IMR-90 (cell line): ENCODE measurements at regions not wholly inside any gene's neighbourhood (a gene's known extent, or its start where the extent isn't known, plus 50 kb on each side); places are given as distances from the start of the nearest gene placed in this dataset.

ENCODE experiments used
- ATAC-seq: fragments of 200-7000 bp; cut with Tn5 transposase; 2 replicates; pipeline ENCODE4 v1.9.1; 2020; ENCODE audit warnings: low read depth, mild to moderate bottlenecking, moderate library complexity
- BruUV-seq: library from RNA; stranded (reverse); fragments of 400-500 nt; replicated peaks from 2 replicates; lab custom pipeline; 2021; lab: Mats Ljungman, UMichigan
- CTCF ChIA-PET: fragments of 300-600 bp; formaldehyde crosslinking; extraction: SDS; loops from one replicate; lab custom pipeline; 2021; ENCODE audit warnings: antibody characterized with exemption; lab: Yijun Ruan, JAX
- POLR2A ChIA-PET: fragments of 300-600 bp; sonication (Branson Sonifier 250); formaldehyde crosslinking; loops from one replicate; lab custom pipeline; 2022; ENCODE audit warnings: antibody characterized with exemption; ENCODE audit not compliant: unreplicated experiment; lab: Charles Lee
- DNase-seq: peaks from one replicate; pipeline ENCODE4 v3.0.0; 2013
- H2AFZ ChIP-seq: replicated peaks from 2 replicates; pipeline ENCODE3; 2013; ENCODE audit warnings: low read length, mild to moderate bottlenecking; ENCODE audit not compliant: poor library complexity
- H2AK5ac ChIP-seq: 2 replicates; pipeline ENCODE4 v1.6.1; 2013; ENCODE audit warnings: low read depth, low read length, inconsistent platforms
- H2AK9ac ChIP-seq: replicated peaks from 2 replicates; pipeline ENCODE3; 2013; ENCODE audit warnings: mild to moderate bottlenecking, low read depth, low read length, moderate library complexity; ENCODE audit not compliant: poor library complexity
- H2BK120ac ChIP-seq: 2 replicates; pipeline ENCODE4 v1.6.1; 2013; ENCODE audit warnings: low read depth, low read length, inconsistent platforms
- H2BK15ac ChIP-seq: 3 replicates; pipeline ENCODE4 v1.6.1; 2013; ENCODE audit warnings: low read depth, low read length, inconsistent platforms
- H2BK20ac ChIP-seq: 2 replicates; pipeline ENCODE4 v1.6.1; 2013; ENCODE audit warnings: low read depth, mild to moderate bottlenecking, inconsistent platforms, low read length, moderate library complexity
- H2BK5ac ChIP-seq: 2 replicates; pipeline ENCODE4 v1.6.1; 2013; ENCODE audit warnings: mild to moderate bottlenecking, low read depth, low read length, inconsistent platforms; ENCODE audit not compliant: poor library complexity, severe bottlenecking
- H3K14ac ChIP-seq: replicated peaks from 2 replicates; pipeline ENCODE4 v1.6.1; 2013; ENCODE audit warnings: low read depth, low read length, inconsistent platforms
- H3K18ac ChIP-seq: 2 replicates; pipeline ENCODE4 v1.6.1; 2013; ENCODE audit warnings: low read depth, low read length, control low read depth
- H3K23ac ChIP-seq: 2 replicates; pipeline ENCODE4 v1.6.1; 2013; ENCODE audit warnings: low read depth, low read length, inconsistent platforms
- H3K27ac ChIP-seq: 2 replicates; pipeline ENCODE4 v1.5.1; 2013; ENCODE audit warnings: mild to moderate bottlenecking, control low read depth, low read length; ENCODE audit not compliant: insufficient read depth
- H3K27me3 ChIP-seq: 2 replicates; pipeline ENCODE4 v1.6.1; 2013; ENCODE audit warnings: low read length; ENCODE audit not compliant: control insufficient read depth, insufficient read depth
- H3K36me3 ChIP-seq: 2 replicates; pipeline ENCODE4 v1.6.1; 2013; ENCODE audit warnings: low read length, mixed read lengths; ENCODE audit not compliant: control insufficient read depth, insufficient read depth
- H3K4ac ChIP-seq: 2 replicates; pipeline ENCODE4 v1.6.1; 2013; ENCODE audit warnings: low read depth, low read length, inconsistent platforms
- H3K4me1 ChIP-seq: 2 replicates; pipeline ENCODE4 v1.6.1; 2013; ENCODE audit warnings: low read length, mixed read lengths; ENCODE audit not compliant: control insufficient read depth, insufficient read depth
- H3K4me2 ChIP-seq: 2 replicates; pipeline ENCODE4 v1.6.1; 2013; ENCODE audit warnings: low read depth, mild to moderate bottlenecking, control low read depth, low read length, moderate library complexity
- H3K4me3 ChIP-seq: 2 replicates; pipeline ENCODE4 v1.5.1; 2013; ENCODE audit warnings: low read depth, mild to moderate bottlenecking, control low read depth, low read length, moderate library complexity; ENCODE audit not compliant: insufficient read depth
- H3K56ac ChIP-seq: 2 replicates; pipeline ENCODE4 v1.6.1; 2013; ENCODE audit warnings: low read length, inconsistent platforms; ENCODE audit not compliant: insufficient read depth; ENCODE audit errors: extremely low read depth
- H3K79me1 ChIP-seq, 2 experiments: 2 replicates each; pipeline ENCODE4 v1.6.1; 2013; ENCODE audit warnings: low read length in 2 of 2, inconsistent platforms in 1 of 2, low read depth in 1 of 2
- H3K9ac ChIP-seq: 2 replicates; pipeline ENCODE4 v1.6.1; 2013; ENCODE audit warnings: low read depth, low read length, control low read depth
- H3K9me1 ChIP-seq: 2 replicates; pipeline ENCODE4 v1.6.1; 2013; ENCODE audit warnings: low read length, inconsistent platforms; ENCODE audit not compliant: insufficient read depth
- H3K9me3 ChIP-seq: 2 replicates; pipeline ENCODE4 v1.6.1; 2013; ENCODE audit warnings: low read length; ENCODE audit not compliant: control insufficient read depth, insufficient read depth
- H4K20me1 ChIP-seq: 2 replicates; pipeline ENCODE4 v1.6.1; 2013; ENCODE audit warnings: low read length, inconsistent platforms; ENCODE audit not compliant: insufficient read depth
- H4K5ac ChIP-seq: 2 replicates; pipeline ENCODE4 v1.6.1; 2013; ENCODE audit warnings: mild to moderate bottlenecking, low read depth, low read length, control low read depth
- H4K8ac ChIP-seq, 2 experiments: 2 replicates each; pipeline ENCODE4 v1.6.1; 2013; ENCODE audit warnings: low read depth in 2 of 2, low read length in 2 of 2, control low read depth in 1 of 2, inconsistent platforms in 1 of 2
- H4K91ac ChIP-seq: 2 replicates; pipeline ENCODE4 v1.6.1; 2013; ENCODE audit warnings: low read depth, low read length, inconsistent platforms; ENCODE audit not compliant: insufficient read depth
- BHLHE40 ChIP-seq: fragments of 150-350 bp; IDR thresholded peaks from 2 replicates; pipeline ENCODE4 v1.6.1; 2016; ENCODE audit warnings: mild to moderate bottlenecking, low read depth, low read length
- CEBPB ChIP-seq: IDR thresholded peaks from 2 replicates; pipeline ENCODE4 v1.6.1; 2012; ENCODE audit warnings: low read depth, low read length, improper control_type of control experiment
- CHD1 ChIP-seq: IDR thresholded peaks from 2 replicates; pipeline ENCODE4 v1.6.1; 2012; ENCODE audit warnings: low read depth, low read length, improper control_type of control experiment
- MAFK ChIP-seq: IDR thresholded peaks from 2 replicates; pipeline ENCODE4 v1.6.1; 2012; ENCODE audit warnings: low read depth, low read length, improper control_type of control experiment
- MAZ ChIP-seq: IDR thresholded peaks from 2 replicates; pipeline ENCODE4 v1.6.1; 2012; ENCODE audit warnings: low read depth, mild to moderate bottlenecking, low read length, improper control_type of control experiment, moderate library complexity, borderline replicate concordance
- MXI1 ChIP-seq: IDR thresholded peaks from 2 replicates; pipeline ENCODE4 v1.6.1; 2012; ENCODE audit warnings: low read depth, mild to moderate bottlenecking, low read length, moderate library complexity, borderline replicate concordance
- NFE2L2 ChIP-seq: fragments of 150-350 bp; IDR thresholded peaks from 2 replicates; pipeline ENCODE4 v1.6.1; 2016; ENCODE audit warnings: low read depth, mild to moderate bottlenecking, low read length
- RAD21 ChIP-seq: IDR thresholded peaks from 2 replicates; pipeline ENCODE4 v1.6.1; 2012; ENCODE audit warnings: low read length, improper control_type of control experiment
- RCOR1 ChIP-seq: IDR thresholded peaks from 2 replicates; pipeline ENCODE4 v1.6.1; 2012; ENCODE audit warnings: mild to moderate bottlenecking, low read length, improper control_type of control experiment; ENCODE audit not compliant: insufficient replicate concordance
- RFX5 ChIP-seq: IDR thresholded peaks from 2 replicates; pipeline ENCODE4 v1.8.0; 2012; ENCODE audit warnings: low read depth, mild to moderate bottlenecking, low read length, moderate library complexity
- SMC3 ChIP-seq: fragments of 150-350 bp; IDR thresholded peaks from 2 replicates; pipeline ENCODE4 v1.6.1; 2016; ENCODE audit warnings: low read depth, mild to moderate bottlenecking, antibody characterized with exemption, low read length, moderate library complexity
- WGBS, 2 experiments: methylation state at CpG; one replicate each; pipeline versions ENCODE4 v1.1.5 to v1.1.7; 2013; ENCODE audit warnings: missing lambda C conversion rate in 2 of 2; ENCODE audit not compliant: insufficient read length in 1 of 2; ENCODE audit errors: extremely low coverage in 2 of 2; 5-methylcytosine and 5-hydroxymethylcytosine counted together
- dilution Hi-C: fragments of 300-500 bp; cut with HindIII; formaldehyde crosslinking; loops from one replicate; pipeline ENCODE4 v1.14.3; 2018; ENCODE audit warnings: low sequenced_read_pairs; ENCODE audit not compliant: unreplicated experiment
- in situ Hi-C: fragments of 300-500 bp; cut with MboI; formaldehyde crosslinking; loops from 3 replicates; pipeline ENCODE4 v1.14.3; 2019; ENCODE audit warnings: low sequenced_read_pairs, inconsistent platforms, mixed read lengths
- intact Hi-C: fragments of 100-400 bp; cut with micrococcal nuclease; formaldehyde crosslinking; loops from 2 replicates; pipeline ENCODE4 v1.10.0; 2022
- TF ChIP-seq, protein P1 (sequence below): fragments of 150-350 bp; IDR thresholded peaks from 2 replicates; pipeline ENCODE4 v1.6.1; 2017; ENCODE audit warnings: mild to moderate bottlenecking, antibody characterized with exemption, low read length, low read depth
- TF ChIP-seq, protein P2 (sequence below): conservative IDR thresholded peaks from 2 replicates; pipeline ENCODE4 v1.5.1; 2012; ENCODE audit warnings: mild to moderate bottlenecking, low read depth, low read length, improper control_type of control experiment

DNA sequence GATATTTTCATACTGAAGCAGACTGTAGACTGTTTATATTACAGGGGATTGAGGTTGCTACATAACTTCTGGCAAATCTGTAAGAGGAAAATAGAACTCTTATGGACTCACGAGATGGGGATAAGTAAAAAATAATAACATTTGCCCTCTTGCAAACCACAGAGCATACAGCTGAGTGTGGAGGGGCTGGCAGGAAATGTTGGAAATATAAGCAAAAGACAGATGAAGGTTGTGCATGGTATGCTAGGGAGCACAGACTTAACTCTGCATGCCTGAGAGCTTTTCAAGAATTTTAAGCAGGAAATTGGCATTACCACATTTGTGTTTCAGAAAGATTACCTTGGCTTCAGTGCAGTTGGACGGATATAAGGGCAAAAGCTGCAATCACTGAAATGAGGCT lies 411.1 kb downstream of the RAD51AP2 start:
- Histone ChIP-seq H2BK15ac (no peak overlapping the region), H3K27ac (no peak overlapping the region), H4K5ac (no peak overlapping the region), H3K4ac (no peak overlapping the region), H2AK5ac (no peak overlapping the region), H3K36me3 (no peaks in the 10 kb centered on the region), H3K4me2 (no peak overlapping the region), H4K20me1 (no peaks in the 10 kb centered on the region), H3K9me3 (no peaks in the 10 kb centered on the region; the same call in 1 of the 2 replicates), H3K9me1 (no peaks in the 10 kb centered on the region), H3K23ac (no peak overlapping the region), H4K91ac (no peak overlapping the region), H3K14ac (no peak overlapping the region), H3K79me1 (no peaks in the 10 kb centered on the region), H3K4me1 (no peaks in the 10 kb centered on the region), H4K8ac (no peak overlapping the region), H3K27me3 (no peaks in the 10 kb centered on the region), H2AFZ (no peak overlapping the region), H3K56ac (no peak overlapping the region), H2AK9ac (no peak overlapping the region), H2BK20ac (no peak overlapping the region), H2BK120ac (no peak overlapping the region), H3K18ac (no peak overlapping the region), H3K9ac (no peak overlapping the region), H3K4me3 (no peak overlapping the region), H2BK5ac (no peak overlapping the region)
- ChIA-PET CTCF (no interaction called here), POLR2A (no interaction called here)
- ATAC-seq (peak; percentile 48), DNase-seq (peak; percentile 47)
- in situ Hi-C loops (no loop called here), dilution Hi-C loops (no loop called here), intact Hi-C loops (no loop called here)
- WGBS, 2 experiments, result 13% methylated on average over 1 of the region's 2 CpGs; no CpG with 5 or more reads in 1 of the 2 experiments
- no peak for TF ChIP-seq BHLHE40
- no peak for TF ChIP-seq RCOR1
- TF ChIP-seq MAFK, result no peak
- TF ChIP-seq NFE2L2, result no peak
- no peak for TF ChIP-seq MXI1
- TF ChIP-seq CEBPB, result no peak
- TF ChIP-seq SMC3, result no peak
- TF ChIP-seq RAD21, result no peak
- TF ChIP-seq MAZ, result no peak
- no peak for TF ChIP-seq RFX5
- TF ChIP-seq, protein P1, sequence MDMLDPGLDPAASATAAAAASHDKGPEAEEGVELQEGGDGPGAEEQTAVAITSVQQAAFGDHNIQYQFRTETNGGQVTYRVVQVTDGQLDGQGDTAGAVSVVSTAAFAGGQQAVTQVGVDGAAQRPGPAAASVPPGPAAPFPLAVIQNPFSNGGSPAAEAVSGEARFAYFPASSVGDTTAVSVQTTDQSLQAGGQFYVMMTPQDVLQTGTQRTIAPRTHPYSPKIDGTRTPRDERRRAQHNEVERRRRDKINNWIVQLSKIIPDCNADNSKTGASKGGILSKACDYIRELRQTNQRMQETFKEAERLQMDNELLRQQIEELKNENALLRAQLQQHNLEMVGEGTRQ, result no peak
- TF ChIP-seq CHD1, result no peak
- TF ChIP-seq, protein P2, sequence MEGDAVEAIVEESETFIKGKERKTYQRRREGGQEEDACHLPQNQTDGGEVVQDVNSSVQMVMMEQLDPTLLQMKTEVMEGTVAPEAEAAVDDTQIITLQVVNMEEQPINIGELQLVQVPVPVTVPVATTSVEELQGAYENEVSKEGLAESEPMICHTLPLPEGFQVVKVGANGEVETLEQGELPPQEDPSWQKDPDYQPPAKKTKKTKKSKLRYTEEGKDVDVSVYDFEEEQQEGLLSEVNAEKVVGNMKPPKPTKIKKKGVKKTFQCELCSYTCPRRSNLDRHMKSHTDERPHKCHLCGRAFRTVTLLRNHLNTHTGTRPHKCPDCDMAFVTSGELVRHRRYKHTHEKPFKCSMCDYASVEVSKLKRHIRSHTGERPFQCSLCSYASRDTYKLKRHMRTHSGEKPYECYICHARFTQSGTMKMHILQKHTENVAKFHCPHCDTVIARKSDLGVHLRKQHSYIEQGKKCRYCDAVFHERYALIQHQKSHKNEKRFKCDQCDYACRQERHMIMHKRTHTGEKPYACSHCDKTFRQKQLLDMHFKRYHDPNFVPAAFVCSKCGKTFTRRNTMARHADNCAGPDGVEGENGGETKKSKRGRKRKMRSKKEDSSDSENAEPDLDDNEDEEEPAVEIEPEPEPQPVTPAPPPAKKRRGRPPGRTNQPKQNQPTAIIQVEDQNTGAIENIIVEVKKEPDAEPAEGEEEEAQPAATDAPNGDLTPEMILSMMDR, result no peak
- BruUV-seq, result no TSS peak
